ENCODE measurements at regions not wholly inside any gene's neighbourhood (a gene's known extent, or its start where the extent isn't known, plus 50 kb on each side); places are given as distances from the start of the nearest gene placed in this dataset.

- peak; percentile 83 for DNase-seq (ENCODE audit: low read depth)
Measured at GRCh38 chr4:181952478-181952877, 290.7 kb upstream of the TENM3 start.

- no peak for DNase-seq (ENCODE audit: low read depth)
Measured at GRCh38 chr4:181956512-181956911, 286.7 kb upstream of the TENM3 start.

GRCh38 chr4:181957088-181957487, 286.1 kb upstream of the TENM3 start:
- peak; percentile 62 for DNase-seq (ENCODE audit: low read depth)

DNA sequence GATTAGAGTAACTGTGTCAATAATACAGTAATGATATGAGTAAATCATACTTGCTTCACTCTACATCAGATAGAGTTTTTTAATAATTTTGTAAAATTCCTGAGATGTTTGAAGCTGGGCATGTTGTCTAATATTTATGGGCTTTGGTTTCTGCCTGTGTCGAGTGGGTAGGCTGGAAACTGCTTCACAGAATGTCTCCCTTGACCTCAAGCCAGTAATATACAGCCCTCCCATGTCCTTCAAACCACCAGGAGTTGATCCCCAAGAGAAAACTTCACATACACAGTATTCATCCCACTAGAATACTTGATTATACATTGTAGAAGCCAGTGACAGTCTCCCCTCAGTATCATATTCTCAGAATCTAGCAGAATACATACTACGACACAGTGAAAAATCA, 284.8 kb upstream of the TENM3 start:
- DNase-seq (ENCODE audit: low read depth), result no peak

DNA sequence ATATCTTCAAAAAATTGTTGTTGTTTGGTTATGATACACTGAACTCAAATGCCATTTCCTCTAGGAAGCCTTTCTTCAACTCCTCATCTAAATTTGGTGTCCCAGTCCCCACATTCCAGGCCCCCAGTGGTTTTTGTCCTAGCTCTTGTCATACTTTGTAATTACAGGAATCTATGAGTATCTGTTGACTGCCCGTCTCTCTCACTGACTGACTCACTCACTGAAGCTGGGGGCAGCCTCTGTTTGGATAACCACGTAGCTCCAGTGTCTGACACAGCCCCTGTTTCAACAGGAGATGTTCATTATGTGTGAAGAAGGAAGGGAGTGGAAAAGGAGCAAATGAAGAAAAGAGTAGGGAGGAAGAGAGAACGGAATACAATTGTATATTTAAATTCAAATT, 284.1 kb upstream of the TENM3 start:
- DNase-seq (ENCODE audit: low read depth), result peak; percentile 80

DNA sequence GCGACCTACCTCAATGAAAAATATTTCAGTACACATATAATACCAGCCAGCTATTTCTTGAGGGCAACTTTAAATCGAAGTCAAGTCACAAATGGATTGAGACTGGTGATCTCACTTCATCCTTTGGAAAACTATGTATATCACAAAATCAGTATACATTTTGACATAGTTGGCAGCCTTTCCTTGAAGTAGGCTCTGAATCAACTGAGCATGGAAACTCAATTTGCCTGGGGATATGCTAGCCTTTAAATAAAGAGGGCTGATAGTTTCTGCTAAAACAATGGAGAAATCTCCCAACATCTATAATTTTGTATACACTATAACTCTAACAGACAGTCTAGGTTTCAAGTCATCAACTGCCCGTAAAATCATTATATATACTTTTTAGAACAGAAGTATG, 282.8 kb upstream of the TENM3 start:
- no peak for DNase-seq (ENCODE audit: low read depth)

GRCh38 chr4:181962321-181962720, 280.9 kb upstream of the TENM3 start:
- no peak for DNase-seq (ENCODE audit: low read depth)

DNA sequence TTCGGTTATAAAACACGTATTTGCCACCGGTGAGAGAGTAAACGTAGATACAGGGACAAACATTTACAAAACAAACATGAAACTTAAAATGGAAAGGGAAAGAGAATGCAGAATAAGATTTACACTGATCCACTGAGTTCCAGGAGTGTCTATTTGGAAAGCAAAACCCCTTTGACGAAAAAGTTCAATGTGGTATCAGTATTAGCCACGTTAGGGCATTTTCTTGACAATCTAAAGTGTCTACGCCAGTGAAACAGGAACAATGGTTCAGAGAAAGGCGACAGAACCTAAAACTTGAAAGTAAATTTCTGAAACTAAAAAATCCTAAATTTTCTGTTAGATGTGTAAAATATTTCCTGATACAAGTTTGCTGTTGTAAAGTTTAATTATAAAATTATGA, 278.5 kb upstream of the TENM3 start:
- no peak for DNase-seq (ENCODE audit: low read depth)

GRCh38 chr4:181966104-181966551, 277.1 kb upstream of the TENM3 start:
- DNase-seq (ENCODE audit: low read depth), result peak; percentile 73

DNA sequence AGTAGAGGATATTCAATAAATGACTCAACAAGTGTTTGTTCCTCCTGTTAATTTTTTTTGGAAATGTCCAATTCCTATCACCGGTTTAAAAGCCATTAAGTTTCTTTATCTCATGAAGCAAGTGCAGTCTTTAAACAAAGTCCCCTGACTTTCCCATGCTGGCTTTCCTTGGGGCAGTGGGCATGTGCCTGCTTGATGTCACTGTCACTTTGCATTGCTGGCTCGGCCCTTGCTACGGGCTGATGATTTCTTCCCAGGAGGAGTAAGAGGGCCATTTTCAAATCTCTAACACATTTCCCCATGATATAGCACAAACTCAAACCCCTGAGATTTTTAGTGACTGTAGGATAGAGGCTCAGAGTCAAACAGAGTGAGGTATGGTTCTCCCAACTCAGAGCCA, 275.8 kb upstream of the TENM3 start:
- DNase-seq (ENCODE audit: low read depth), result no peak

GRCh38 chr4:181968371-181968770, 274.8 kb upstream of the TENM3 start:
- DNase-seq (ENCODE audit: low read depth), result peak; percentile 77

DNA sequence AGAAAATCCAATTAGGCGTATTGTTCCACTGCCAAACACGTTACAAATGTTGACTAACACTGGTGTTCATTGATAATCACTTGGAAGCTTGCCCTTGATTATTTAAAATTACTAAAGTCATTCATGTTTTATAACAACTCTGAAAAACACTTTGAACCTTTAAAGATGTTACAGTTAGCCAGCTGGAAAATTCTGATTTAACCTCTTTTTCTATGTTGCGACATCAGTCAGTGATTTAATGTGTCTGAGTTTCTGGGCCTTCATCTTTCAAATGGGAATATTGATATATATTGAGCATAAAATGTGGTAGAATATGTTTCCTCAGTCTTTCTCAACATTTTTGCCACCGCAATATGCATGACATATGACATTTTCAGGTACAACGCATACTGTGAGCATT, 274.1 kb upstream of the TENM3 start:
- no peak for DNase-seq (ENCODE audit: low read depth)

GRCh38 chr4:181970366-181970765, 272.8 kb upstream of the TENM3 start:
- DNase-seq (ENCODE audit: low read depth), result no peak

GRCh38 chr4:181971411-181971810, 271.8 kb upstream of the TENM3 start:
- no peak for DNase-seq (ENCODE audit: low read depth)

DNA sequence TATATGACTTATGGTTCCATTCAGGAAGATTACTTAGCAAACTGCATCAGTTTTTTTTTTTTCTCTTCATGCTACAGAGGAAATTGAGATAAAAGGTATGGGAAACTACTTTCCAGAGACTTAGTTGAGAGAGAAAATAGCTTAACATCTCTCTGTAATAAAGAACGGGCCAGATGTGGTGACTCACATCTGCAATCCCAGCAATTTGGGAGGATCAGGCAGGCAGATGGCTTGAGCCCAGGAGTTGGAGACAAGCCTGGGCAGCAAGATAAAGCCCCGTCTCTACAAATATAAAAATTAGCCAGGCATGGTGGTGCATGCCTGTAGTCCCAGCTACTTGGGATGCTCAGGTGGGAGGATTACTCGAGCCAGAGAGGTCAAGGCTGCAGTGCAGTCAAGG, 271.2 kb upstream of the TENM3 start:
- no peak for DNase-seq (ENCODE audit: low read depth)

GRCh38 chr4:181976764-181977163, 266.4 kb upstream of the TENM3 start:
- no peak for DNase-seq (ENCODE audit: low read depth)

DNA sequence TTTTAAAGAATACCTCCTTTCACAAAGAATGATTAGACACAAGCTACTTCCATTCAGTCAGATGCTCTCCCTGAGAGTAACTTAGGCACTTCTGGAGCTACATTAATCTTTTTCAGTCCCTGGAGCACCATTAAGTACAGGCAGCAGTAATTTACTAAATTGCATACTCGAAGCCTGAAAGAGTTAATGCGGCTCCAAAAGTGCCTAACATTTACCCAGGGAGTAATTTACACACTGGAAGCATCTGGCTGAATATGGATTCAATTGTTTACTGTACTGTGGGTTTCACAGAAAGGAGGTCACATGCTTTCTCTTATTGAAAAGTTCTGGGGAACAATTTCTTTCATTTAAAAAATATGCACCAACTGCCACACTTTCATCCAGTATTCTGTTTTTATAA, 260.8 kb upstream of the TENM3 start:
- DNase-seq (ENCODE audit: low read depth), result no peak

DNA sequence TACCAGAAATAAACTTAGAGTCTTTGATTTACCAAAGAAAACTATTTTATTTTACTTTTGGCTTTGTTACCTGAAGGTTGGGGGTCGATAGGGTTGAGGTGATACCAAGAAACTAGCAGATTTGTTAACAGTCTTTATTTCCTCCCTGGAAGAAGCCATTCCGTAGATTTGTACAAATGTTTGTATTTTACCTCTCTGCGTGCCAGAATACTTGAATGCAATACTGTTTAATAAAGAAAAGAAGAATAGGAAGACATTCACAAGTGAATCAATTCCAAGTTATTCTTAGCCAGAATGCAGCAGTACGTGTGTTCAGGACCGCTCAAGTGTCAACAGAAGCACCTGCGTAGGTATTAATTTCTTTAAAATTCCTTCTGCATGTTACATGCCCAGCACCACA, 260.3 kb upstream of the TENM3 start:
- no peak for DNase-seq (ENCODE audit: low read depth)

- DNase-seq (ENCODE audit: low read depth), result no peak
Measured at GRCh38 chr4:181987392-181987791, 255.8 kb upstream of the TENM3 start.

GRCh38 chr4:181989071-181989470, 254.1 kb upstream of the TENM3 start:
- DNase-seq (ENCODE audit: low read depth), result no peak

GRCh38 chr4:181991369-181992108, 251.7 kb upstream of the TENM3 start:
- DNase-seq (ENCODE audit: low read depth), result no peak

GRCh38 chr4:181998398-181999295, 244.6 kb upstream of the TENM3 start:
- peak; percentile 2 for DNase-seq (ENCODE audit: low read depth)

GRCh38 chr4:182000077-182000476, 243.1 kb upstream of the TENM3 start:
- no peak for DNase-seq (ENCODE audit: low read depth)

Data from ELR (cell line).